ENCODE measurements at regions not wholly inside any gene's neighbourhood (a gene's known extent, or its start where the extent isn't known, plus 50 kb on each side); places are given as distances from the start of the nearest gene placed in this dataset.

DNA sequence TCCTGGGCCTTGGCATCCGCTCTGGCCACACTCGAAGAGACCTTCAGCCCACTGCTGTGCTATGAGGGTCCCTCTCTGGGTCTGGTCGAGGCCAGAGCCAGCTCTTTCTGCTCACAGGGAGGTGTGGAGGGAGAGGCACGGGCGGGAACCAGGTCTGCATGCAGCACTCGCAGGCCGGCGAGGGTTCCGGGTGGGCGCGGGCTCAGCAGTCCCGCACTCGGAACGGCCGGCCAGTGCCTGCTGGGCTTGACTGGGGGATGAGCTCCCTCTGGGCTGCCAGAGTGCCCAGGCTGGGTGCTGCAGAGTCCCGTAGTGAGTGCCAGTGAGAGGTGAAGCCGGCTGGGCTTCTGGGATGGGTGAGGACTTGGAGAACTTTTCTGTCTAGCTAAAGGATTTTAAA is 882.7 kb downstream of the XPNPEP1 start:
- TF ChIP-seq SP4 (IDR thresholded peaks at IDR 0.05; ENCODE audit: low read length), result no peak
- TF ChIP-seq HDAC2 (IDR thresholded peaks at IDR 0.05; ENCODE audit: borderline replicate concordance in 1 of 2, low read depth in 2 of 2, low read length in 2 of 2), result no peak
- no peak for TF ChIP-seq RXRA (IDR thresholded peaks at IDR 0.05; ENCODE audit: insufficient read depth, low read depth, low read length)
- no peak for TF ChIP-seq POLR2A (IDR thresholded peaks at IDR 0.05; ENCODE audit: control extremely low read depth in 1 of 2, low read depth in 2 of 2, low read length in 2 of 2)
- no peak for TF ChIP-seq SIN3A (conservative IDR thresholded peaks at IDR 0.05 in 1 of 2, IDR thresholded peaks at IDR 0.05 in 1 of 2; ENCODE audit: low read depth in 1 of 2, low read length in 2 of 2)
- TF ChIP-seq, protein P1, sequence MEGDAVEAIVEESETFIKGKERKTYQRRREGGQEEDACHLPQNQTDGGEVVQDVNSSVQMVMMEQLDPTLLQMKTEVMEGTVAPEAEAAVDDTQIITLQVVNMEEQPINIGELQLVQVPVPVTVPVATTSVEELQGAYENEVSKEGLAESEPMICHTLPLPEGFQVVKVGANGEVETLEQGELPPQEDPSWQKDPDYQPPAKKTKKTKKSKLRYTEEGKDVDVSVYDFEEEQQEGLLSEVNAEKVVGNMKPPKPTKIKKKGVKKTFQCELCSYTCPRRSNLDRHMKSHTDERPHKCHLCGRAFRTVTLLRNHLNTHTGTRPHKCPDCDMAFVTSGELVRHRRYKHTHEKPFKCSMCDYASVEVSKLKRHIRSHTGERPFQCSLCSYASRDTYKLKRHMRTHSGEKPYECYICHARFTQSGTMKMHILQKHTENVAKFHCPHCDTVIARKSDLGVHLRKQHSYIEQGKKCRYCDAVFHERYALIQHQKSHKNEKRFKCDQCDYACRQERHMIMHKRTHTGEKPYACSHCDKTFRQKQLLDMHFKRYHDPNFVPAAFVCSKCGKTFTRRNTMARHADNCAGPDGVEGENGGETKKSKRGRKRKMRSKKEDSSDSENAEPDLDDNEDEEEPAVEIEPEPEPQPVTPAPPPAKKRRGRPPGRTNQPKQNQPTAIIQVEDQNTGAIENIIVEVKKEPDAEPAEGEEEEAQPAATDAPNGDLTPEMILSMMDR (IDR thresholded peaks at IDR 0.05; ENCODE audit: control extremely low read depth in 1 of 3, insufficient read depth in 1 of 3, low read depth in 1 of 3, low read length in 3 of 3), result no peak
- TF ChIP-seq, protein P2, sequence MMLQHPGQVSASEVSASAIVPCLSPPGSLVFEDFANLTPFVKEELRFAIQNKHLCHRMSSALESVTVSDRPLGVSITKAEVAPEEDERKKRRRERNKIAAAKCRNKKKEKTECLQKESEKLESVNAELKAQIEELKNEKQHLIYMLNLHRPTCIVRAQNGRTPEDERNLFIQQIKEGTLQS (IDR thresholded peaks at IDR 0.05; ENCODE audit: insufficient read depth, low read depth, low read length), result no peak
- TF ChIP-seq SP2 (IDR thresholded peaks at IDR 0.05; ENCODE audit: low read length), result no peak
- TF ChIP-seq EGR1 (IDR thresholded peaks at IDR 0.05; ENCODE audit: borderline replicate concordance, low read depth, low read length), result no peak
- TF ChIP-seq BRCA1 (IDR thresholded peaks at IDR 0.05; ENCODE audit: low read depth, low read length), result no peak
